GM21447 (cell line): ENCODE measurements at regions not wholly inside any gene's neighbourhood (a gene's known extent, or its start where the extent isn't known, plus 50 kb on each side); places are given as distances from the start of the nearest gene placed in this dataset.
A peak's percentile ranks its signal among the peaks of the same experiment; 100 is the strongest.

ENCODE experiments used
- ATAC-seq: cut with Tn5 transposase; IDR thresholded peaks from one replicate; pipeline ENCODE4 v1.9.1; 2021; ENCODE audit not compliant: unreplicated experiment

GRCh38 chr9:109597496-109597895 lies 99.4 kb upstream of the PTPN3 start:
- no peak for ATAC-seq

- ATAC-seq, result no peak
Observed at GRCh38 chr9:109599131-109599530, 101.0 kb upstream of the PTPN3 start.

GRCh38 chr9:109599711-109600110 lies 101.6 kb upstream of the PTPN3 start:
- ATAC-seq, result no peak

- ATAC-seq, result no peak
Observed at GRCh38 chr9:109600142-109600541, 102.0 kb upstream of the PTPN3 start.

GRCh38 chr9:109601181-109601580 lies 103.1 kb upstream of the PTPN3 start:
- no peak for ATAC-seq

GRCh38 chr9:109602987-109603386 lies 104.9 kb upstream of the PTPN3 start:
- no peak for ATAC-seq

- ATAC-seq, result no peak
Observed at GRCh38 chr9:109604131-109604530, 106.0 kb upstream of the PTPN3 start.

- ATAC-seq, result no peak
Observed at GRCh38 chr9:109604781-109605180, 106.7 kb upstream of the PTPN3 start.

GRCh38 chr9:109609060-109609459 lies 111.0 kb upstream of the PTPN3 start:
- ATAC-seq, result no peak

- no peak for ATAC-seq
Observed at GRCh38 chr9:109616571-109617120, 118.5 kb upstream of the PTPN3 start.

GRCh38 chr9:109619310-109619709 lies 121.2 kb upstream of the PTPN3 start:
- no peak for ATAC-seq

- no peak for ATAC-seq
Observed at GRCh38 chr9:109624143-109624542, 126.0 kb upstream of the PTPN3 start.

- no peak for ATAC-seq
Observed at GRCh38 chr9:109624896-109625295, 126.8 kb upstream of the PTPN3 start.

- ATAC-seq, result no peak
Observed at GRCh38 chr9:109627042-109627441, 128.9 kb upstream of the PTPN3 start.

- ATAC-seq, result no peak
Observed at GRCh38 chr9:109629615-109630014, 131.5 kb upstream of the PTPN3 start.

- no peak for ATAC-seq
Observed at GRCh38 chr9:109632817-109633216, 134.7 kb upstream of the PTPN3 start.

- no peak for ATAC-seq
Observed at GRCh38 chr9:109639674-109640579, 140.1 kb upstream of the PALM2AKAP2 start.

- ATAC-seq, result no peak
Observed at GRCh38 chr9:109640580-109641371, 139.2 kb upstream of the PALM2AKAP2 start.

GRCh38 chr9:109641372-109641659 lies 138.7 kb upstream of the PALM2AKAP2 start:
- no peak for ATAC-seq

- ATAC-seq, result no peak
Observed at GRCh38 chr9:109652112-109652511, 127.9 kb upstream of the PALM2AKAP2 start.

GRCh38 chr9:109652971-109653370 lies 127.0 kb upstream of the PALM2AKAP2 start:
- peak; percentile 60 for ATAC-seq

- no peak for ATAC-seq
Observed at GRCh38 chr9:109653470-109653869, 126.5 kb upstream of the PALM2AKAP2 start.
